Glutamatergic neuron (in vitro differentiated cells): ENCODE measurements at regions not wholly inside any gene's neighbourhood (a gene's known extent, or its start where the extent isn't known, plus 50 kb on each side); places are given as distances from the start of the nearest gene placed in this dataset.

Experiments
- DNase-seq: peaks from one replicate; pipeline ENCODE4 v3.0.0; 2022
- H3K27ac Mint-ChIP-seq: one replicate; pipeline ENCODE4 v1.8.0; 2020; ENCODE audit warnings: mild to moderate bottlenecking, mixed read lengths, inconsistent platforms; ENCODE audit not compliant: unreplicated experiment
- H3K27me3 Mint-ChIP-seq: one replicate; pipeline ENCODE4 v1.8.0; 2020; ENCODE audit warnings: mild to moderate bottlenecking, moderate library complexity, mixed read lengths, inconsistent platforms; ENCODE audit not compliant: unreplicated experiment
- H3K36me3 Mint-ChIP-seq: one replicate; pipeline ENCODE4 v1.8.0; 2020; ENCODE audit warnings: mild to moderate bottlenecking, mixed read lengths, inconsistent platforms; ENCODE audit not compliant: unreplicated experiment
- H3K4me1 Mint-ChIP-seq: one replicate; pipeline ENCODE4 v1.8.0; 2020; ENCODE audit warnings: mild to moderate bottlenecking, low read depth, mixed read lengths, inconsistent platforms; ENCODE audit not compliant: unreplicated experiment
- H3K4me3 Mint-ChIP-seq: one replicate; pipeline ENCODE4 v1.8.0; 2020; ENCODE audit warnings: mild to moderate bottlenecking, mixed read lengths, inconsistent platforms; ENCODE audit not compliant: unreplicated experiment
- H3K9me3 Mint-ChIP-seq: one replicate; pipeline ENCODE4 v1.8.0; 2020; ENCODE audit warnings: mild to moderate bottlenecking, moderate library complexity, mixed read lengths, inconsistent platforms; ENCODE audit not compliant: unreplicated experiment
- TF ChIP-seq, protein P1 (sequence below): fragments of 200-600 bp; sonication (generic); IDR thresholded peaks from one replicate; pipeline ENCODE4 v1.5.0; 2021; ENCODE audit not compliant: partially characterized antibody, unreplicated experiment

DNA sequence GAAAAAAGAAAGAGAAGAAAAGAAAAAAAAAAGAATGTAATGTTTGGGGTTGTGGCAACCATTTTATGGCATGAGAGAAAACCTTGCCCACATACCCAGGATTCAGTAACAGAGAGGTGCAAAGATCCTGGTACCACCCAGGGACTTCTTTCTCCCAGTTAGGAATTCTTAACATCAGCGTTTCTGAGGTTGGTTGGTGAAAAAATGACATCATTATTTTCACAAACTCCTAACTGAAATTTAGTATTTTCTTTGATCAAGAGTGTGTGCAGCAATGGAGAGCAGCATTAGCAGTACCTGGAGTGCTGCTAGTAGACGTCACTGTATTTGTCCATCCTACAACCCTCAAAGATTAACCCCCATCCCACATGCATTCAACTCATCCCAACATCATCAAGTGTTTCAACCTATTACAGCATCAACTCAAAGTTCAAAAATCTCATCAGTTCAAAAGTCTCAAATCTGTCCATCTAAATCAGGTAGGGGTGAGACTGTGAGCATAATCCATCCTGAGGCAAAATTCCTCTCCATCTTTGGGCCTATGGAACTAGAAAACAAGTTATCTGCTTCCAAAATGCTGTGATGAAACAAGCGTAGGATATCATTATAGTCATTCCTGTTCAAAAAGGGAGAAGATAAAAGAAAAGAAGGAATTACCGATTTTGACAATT, 60.1 kb upstream of the MSX2 start:
- TF ChIP-seq, protein P1, sequence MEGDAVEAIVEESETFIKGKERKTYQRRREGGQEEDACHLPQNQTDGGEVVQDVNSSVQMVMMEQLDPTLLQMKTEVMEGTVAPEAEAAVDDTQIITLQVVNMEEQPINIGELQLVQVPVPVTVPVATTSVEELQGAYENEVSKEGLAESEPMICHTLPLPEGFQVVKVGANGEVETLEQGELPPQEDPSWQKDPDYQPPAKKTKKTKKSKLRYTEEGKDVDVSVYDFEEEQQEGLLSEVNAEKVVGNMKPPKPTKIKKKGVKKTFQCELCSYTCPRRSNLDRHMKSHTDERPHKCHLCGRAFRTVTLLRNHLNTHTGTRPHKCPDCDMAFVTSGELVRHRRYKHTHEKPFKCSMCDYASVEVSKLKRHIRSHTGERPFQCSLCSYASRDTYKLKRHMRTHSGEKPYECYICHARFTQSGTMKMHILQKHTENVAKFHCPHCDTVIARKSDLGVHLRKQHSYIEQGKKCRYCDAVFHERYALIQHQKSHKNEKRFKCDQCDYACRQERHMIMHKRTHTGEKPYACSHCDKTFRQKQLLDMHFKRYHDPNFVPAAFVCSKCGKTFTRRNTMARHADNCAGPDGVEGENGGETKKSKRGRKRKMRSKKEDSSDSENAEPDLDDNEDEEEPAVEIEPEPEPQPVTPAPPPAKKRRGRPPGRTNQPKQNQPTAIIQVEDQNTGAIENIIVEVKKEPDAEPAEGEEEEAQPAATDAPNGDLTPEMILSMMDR = no peak
- Mint-ChIP-seq H3K9me3 (no peaks in the 10 kb centered on the region), H3K4me1 (no peaks in the 10 kb centered on the region), H3K27ac (no peak overlapping the region), H3K36me3 (no peaks in the 10 kb centered on the region), H3K4me3 (no peak overlapping the region), H3K27me3 (peaks cover 2% of the 10 kb centered on the region)
- DNase-seq = no peak

DNA sequence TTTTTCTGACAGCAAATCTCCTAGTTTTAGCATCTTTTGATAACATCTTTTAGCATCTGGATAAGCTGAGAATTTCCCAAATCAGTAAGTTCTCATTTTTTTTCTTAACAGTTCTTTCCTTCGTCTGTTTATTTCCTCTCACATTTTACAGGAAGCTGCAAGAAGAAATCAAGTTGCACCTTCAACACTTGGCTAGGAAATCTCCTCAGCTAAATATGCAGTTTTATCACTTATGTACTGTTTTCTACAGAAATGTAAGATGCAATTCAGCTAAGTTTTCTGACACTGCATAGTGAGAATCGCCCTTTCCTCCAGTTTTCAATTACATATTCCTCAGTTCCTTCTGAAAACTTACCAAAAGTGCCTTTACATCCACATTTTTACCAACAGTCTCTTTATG, 59.0 kb upstream of the MSX2 start:
- H3K4me1 Mint-ChIP-seq = no peaks in the 10 kb centered on the region
- H3K36me3 Mint-ChIP-seq = no peaks in the 10 kb centered on the region
- H3K9me3 Mint-ChIP-seq = no peaks in the 10 kb centered on the region
- DNase-seq = no peak
- H3K27ac Mint-ChIP-seq = no peak overlapping the region
- H3K4me3 Mint-ChIP-seq = no peak overlapping the region
- peaks cover 3% of the 10 kb centered on the region for H3K27me3 Mint-ChIP-seq
- TF ChIP-seq, protein P1 = no peak

DNA sequence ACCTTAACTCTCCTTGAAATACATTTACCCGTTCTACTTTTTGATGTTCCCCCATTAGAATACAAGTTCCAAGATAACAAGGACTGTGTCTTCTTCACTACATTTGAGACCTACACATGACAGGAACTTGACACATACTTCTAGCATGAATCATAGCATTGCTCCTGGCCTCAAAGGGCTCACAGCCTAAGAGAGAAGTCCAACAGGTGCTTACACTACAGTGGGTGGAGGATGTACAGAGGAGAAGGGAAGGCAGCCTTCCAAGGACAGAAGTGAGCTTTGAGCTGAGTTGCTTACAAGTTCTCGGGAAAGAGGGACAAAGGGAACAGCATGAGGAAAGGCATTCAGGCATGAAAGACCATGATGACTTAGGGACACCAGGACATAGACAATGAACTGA, 56.9 kb upstream of the MSX2 start:
- no peaks in the 10 kb centered on the region for H3K4me1 Mint-ChIP-seq
- no peaks in the 10 kb centered on the region for H3K36me3 Mint-ChIP-seq
- H3K9me3 Mint-ChIP-seq = no peaks in the 10 kb centered on the region
- DNase-seq = no peak
- no peak overlapping the region for H3K27ac Mint-ChIP-seq
- TF ChIP-seq, protein P1 = no peak
- peaks cover 4% of the 10 kb centered on the region for H3K27me3 Mint-ChIP-seq
- H3K4me3 Mint-ChIP-seq = no peak overlapping the region

DNA sequence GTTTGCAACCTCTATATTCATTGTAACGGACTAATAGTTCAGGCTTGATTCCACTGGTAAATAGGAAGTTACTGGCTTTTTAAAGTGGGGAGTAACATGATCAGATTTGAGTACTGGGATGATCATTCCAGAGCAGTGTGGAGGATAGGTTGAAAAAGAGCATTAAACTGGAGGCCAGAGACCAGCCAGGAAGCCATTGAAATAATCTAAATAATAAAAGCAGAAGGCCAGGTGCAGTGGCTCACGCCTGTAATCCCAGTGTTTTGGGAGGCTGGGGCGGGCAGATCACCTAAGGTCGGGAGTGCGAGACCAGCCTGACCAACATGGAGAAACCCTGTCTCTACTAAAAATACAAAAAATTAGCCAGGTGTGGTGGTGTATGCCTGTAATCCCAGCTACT, 56.0 kb upstream of the MSX2 start:
- no peaks in the 10 kb centered on the region for H3K36me3 Mint-ChIP-seq
- TF ChIP-seq, protein P1 = no peak

More for the DNA sequence above, 56.0 kb upstream of the MSX2 start:
- no peak for DNase-seq
- no peak overlapping the region for H3K27ac Mint-ChIP-seq
- no peaks in the 10 kb centered on the region for H3K4me1 Mint-ChIP-seq
- no peaks in the 10 kb centered on the region for H3K9me3 Mint-ChIP-seq
- no peak overlapping the region for H3K4me3 Mint-ChIP-seq
- H3K27me3 Mint-ChIP-seq = peaks cover 4% of the 10 kb centered on the region
